Astrocyte of the hippocampus (primary cell): ENCODE measurements at regions not wholly inside any gene's neighbourhood (a gene's known extent, or its start where the extent isn't known, plus 50 kb on each side); places are given as distances from the start of the nearest gene placed in this dataset.
A peak's percentile ranks its signal among the peaks of the same experiment; 100 is the strongest.
"Not testable (repeated sequence)": the region's sequence is repeated elsewhere in the genome, so short reads cannot be mapped to it uniquely, and the experiment has no call there.

ENCODE experiments used
- DNase-seq: peaks from one replicate; pipeline ENCODE4 v3.0.0; 2011; ENCODE audit warnings: low read depth, low spot score

DNA sequence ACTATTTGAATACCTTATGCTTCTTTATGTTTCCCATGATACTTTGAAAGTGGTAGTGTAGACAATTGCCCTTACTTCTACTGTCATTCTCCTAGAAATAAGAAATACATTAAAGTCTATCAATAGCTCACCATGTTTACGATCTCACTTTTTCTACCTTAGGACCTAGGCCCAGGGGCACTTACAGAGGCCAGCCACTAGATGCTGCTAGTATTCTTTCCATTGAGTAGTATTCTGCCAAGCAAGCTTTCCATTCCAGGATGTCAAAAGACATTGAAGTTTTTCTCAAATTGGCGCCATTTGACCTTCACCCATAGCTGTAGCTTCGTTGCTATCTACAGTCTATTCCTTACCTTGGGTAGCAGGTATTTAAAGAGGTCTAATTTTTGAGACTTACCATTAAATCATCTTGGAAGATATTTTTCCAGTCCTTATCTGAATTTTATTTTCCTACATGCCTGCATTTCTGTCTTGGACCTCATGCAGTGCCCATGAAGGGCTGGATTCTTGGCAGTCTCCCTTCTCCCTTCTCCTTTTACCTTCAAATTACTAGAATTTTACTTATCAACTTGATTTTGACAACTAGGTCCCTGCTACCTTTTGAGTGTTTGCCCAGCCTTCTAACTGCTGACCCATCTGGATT lies 246.0 kb upstream of the NUDT12 start:
- DNase-seq = peak; percentile 79

DNA sequence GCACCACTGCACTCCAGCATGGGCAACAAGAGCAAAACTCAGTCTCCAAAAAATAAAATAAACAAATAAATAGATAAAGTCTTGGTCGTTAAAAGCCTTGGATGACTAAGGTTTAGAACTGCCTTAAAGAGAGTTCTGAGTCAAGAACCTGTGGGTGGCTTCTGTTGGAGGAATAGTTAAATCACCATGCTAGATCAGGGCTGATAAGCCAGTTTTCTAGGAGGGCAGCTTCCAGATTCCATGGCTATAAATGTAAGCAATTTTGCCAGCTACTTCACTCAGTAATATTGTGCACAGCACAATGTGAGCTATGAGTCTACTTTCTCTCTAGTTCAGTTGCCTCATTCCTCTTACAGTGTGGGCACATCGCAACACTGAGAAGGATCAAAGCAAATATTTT lies 242.1 kb upstream of the NUDT12 start:
- no peak for DNase-seq

DNA sequence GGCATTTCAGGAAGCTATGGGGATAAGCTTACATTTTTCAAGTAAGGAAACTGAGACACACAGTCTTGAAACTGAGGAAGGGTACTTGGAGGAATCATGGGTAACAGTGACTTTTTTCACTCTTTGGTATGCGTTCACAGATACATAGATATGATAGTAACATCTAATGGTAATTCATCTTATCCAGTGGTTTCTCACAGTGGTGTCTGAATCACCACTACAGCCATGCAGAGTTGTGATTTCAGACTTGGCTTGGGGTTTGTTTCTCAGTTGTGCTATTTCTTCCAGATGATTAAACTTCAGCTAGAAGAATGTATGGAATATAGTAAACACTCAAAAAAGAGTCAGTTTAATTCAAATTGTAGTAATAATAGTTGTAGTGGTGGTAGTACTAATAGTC lies 239.1 kb upstream of the NUDT12 start:
- peak; percentile 57 for DNase-seq

DNA sequence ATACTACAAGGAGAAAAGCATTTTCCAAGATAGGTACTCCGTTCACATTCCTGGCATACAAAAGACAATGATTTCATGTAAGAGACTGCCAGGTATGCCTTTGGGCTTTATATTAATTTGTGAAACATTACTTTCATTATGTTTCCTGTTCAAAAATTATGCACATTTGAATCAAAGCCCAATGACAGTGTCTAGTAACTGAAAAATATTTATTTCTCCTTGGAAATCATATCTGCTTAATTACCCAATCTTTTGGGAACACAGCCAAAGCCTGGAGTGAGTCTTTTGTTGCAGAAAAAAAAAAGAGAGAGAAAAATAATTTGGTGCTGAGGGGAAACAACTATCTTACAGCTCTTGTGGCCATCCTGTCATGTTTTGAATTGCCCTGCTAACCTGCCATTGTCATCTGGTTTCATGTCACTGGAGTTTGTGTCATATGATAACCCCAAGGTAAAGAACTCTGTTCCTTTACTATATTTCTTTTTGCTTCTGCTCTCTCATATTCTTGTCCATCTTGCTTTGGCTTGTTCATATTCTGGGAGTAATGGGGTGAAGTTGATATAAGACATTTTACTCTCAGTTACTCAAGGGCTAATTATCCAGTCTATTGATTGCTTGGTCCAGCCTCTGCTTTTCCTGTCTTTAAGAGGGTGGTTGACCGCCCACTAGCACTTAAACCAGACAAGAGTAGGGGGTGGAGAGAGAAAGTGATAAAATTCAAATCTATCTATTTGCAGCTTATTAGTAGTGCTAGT lies 238.3 kb upstream of the NUDT12 start:
- DNase-seq = peak; percentile 32

DNA sequence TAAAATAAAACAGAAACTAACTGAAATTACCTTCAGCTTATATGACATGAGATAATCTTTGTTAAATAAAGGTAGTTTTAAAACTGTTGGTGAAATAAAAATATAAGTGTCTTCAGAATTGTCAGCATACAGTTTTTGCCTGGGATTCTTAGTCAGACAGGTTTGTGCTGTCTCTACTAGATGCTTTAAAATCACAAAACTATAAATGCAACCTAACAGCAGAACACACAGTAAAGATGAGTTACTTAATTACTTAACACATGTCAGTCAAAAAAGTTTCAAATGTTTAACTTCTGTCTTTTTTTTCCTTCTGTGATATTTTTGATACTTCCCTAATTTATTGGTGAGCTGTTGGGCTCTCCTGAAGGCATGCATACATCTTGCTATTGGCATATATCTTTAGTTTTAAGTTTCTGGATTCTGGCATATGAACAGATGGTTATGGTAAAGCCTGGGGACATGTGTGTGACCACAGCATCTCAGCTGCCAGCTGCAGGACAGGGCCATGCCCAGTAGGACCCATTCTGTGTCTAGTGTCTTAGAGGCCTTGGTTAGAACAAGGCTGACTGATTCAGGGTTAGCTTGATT lies 231.1 kb upstream of the NUDT12 start:
- no peak for DNase-seq

DNA sequence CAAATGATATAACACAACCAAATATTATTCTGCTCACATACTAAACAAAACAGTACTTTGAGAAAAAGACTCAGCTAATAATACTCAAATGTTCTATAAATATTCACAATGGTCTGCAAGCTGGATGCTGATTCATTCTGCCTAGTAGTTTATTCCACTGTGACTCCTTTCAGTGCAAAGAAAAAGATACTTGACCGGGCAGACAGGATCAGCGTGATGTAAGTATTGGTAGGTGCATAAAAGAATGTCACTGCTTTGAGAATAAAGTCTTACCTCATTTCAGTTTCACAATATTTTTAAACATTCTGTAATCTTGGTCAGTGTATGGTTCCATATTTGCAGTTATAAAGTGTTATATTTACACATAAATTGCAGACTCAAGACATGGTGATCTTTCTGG lies 223.0 kb upstream of the NUDT12 start:
- DNase-seq = peak; percentile 32

DNA sequence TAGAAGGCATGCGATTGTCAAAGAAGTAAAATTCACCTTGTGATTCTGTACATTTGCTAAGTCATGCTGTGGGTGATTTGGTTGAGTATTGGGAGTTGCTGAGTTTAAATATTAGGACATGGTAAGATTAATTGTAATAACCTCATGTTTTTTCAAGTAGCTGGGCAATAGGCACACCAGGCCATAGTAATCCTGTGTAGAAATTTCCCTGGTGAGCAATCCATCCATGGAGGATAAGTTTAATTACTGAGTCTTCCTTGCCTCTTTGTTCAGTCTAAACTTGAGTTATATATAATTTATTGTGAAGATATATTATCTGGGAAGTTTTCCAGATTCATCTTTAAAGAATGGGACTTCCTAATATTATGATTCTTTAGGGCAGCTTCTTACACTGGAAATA lies 221.1 kb upstream of the NUDT12 start:
- no peak for DNase-seq

DNA sequence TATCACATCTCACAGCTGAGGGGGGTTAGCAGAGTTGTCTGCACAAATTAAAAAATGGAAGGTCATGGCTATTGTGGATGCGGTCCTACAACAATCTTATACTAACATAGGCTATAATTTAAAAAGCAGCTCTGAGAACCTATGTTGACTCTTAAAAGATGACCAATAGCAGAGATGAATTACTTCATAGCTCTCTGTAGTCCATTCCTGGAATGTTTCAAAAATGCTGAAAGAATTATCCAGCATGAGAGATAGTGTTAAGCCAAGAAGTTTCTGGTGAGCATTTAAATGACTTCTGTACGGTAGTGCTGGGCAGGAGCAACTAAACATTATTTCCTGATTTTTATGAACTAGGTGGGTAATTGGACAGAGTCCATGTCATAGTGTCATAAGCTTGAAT lies 218.2 kb upstream of the NUDT12 start:
- no peak for DNase-seq

DNA sequence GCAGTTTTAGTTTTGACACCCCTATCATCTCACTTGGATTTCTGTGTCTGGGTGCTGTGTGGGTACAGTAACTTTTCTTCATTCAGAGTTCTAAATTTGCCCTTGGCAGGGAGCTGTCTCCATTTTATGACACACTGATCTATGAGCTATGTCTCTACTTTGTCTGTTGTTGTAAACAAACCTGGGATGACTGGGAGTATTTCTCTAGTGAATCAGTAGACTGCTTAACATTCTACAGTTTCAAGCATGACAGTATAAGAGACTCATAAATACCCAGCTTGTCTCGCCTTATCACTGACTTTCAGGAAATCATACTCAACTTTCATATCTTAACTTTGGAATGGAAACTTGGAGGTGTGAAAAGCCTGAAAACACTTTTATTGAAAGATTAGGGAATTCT lies 212.1 kb upstream of the NUDT12 start:
- peak; percentile 48 for DNase-seq

DNA sequence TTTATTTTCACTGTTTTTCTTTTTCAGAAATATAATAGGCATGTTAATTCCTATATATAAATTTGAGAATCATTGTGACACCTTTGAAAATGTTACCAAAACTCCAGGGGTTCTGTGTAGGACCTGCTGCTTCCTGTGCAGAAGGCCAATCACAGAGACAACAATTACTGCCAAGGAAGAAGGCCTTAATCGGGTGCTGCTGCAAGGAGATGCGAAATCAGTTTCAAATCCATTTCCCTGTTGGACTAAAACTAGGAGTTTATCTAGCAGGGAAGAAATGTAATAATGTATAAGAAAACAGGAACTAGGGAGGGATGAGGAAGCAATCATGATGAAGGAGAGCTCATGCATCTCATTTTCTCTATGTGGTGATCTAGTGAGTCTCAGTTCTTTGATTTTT lies 209.7 kb upstream of the NUDT12 start:
- no peak for DNase-seq

DNA sequence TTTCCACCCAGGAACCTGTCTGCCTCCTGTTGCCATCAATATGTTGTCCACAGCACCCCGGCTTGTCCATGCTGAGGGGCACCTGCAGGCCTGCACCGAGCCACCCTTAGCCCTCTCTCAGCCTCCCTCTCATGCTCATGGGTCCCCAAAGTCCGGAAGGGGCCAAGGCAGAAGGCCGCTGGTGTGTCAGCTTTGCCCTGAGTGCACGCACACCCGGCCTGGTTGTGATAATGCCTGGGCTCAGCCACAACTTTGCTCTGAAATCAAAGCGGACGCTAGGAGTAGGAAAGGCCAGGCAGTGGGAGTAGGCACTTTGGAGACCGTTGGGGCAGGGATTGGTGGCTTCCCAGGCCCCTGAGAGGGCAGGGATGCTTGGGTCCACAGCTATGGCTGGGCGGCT lies 201.8 kb upstream of the NUDT12 start:
- DNase-seq = no peak

DNA sequence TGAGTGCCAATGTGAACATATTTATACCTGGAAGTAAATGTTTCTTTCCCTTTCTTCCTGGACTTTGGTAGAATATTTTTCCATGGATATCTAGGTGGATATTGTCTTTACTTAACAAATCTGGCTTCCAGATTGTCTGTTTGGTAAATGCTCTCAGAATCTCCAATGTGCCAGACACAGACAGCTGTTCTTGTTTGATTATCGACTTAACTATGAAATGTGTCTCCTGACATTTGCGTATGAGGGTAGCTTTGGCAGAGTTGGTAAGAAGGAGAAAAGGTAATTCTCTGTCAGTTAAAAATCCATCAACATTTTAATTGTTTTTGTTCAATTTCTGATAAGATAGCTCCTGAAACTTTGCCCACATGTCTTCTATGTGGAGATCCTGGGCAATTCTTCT lies 196.4 kb upstream of the NUDT12 start:
- DNase-seq = no peak

DNA sequence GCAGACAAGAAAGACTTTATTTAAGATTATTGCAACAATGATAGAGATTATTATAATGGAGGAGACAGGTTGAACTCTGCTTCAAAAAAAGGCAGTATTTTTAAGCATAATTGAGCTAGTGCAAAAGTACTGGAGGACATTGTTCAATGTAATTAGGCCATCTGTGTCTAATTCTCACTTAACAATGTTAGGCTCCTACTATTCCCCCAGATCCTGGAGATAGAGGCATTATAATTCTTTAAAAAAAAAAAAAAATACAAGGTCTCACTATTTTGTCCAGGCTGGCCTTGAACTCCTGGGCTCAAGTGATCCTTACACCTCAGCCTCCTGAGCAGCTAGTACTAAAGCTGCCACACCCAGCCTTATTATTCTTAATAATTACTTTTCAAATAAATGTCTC lies 193.4 kb upstream of the NUDT12 start:
- no peak for DNase-seq

DNA sequence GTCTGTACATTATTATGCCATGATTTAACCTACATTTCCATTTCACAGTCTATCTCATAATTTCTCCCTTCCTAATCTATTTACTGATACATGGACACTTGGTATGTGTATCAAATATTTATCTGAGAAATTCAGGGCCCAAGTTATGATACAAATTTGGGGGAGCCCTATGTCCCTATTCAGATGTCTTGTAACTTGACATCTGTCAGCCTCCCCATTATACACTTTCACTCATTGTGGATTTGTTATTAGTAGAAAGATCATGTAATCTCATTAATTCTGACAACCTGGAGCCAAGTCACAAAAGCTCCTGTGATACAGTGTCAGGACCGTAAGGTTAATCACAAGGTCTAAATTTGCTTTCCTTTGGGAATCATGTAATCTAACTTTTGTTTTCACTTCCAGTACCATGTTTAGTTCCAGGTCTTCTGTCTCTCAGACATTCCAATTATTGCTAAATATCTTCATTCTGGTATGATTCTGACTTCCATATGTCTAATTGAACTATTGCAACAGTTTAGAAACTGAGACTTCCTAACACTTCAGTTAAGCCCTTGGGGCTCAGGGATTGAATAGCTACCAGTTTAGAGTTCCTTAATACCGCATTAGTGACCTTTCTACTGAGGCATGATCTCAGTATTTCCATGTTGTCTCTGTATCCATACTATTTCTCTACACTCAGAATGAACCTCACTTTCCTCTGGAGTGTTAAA lies 182.9 kb upstream of the NUDT12 start:
- DNase-seq = no peak

DNA sequence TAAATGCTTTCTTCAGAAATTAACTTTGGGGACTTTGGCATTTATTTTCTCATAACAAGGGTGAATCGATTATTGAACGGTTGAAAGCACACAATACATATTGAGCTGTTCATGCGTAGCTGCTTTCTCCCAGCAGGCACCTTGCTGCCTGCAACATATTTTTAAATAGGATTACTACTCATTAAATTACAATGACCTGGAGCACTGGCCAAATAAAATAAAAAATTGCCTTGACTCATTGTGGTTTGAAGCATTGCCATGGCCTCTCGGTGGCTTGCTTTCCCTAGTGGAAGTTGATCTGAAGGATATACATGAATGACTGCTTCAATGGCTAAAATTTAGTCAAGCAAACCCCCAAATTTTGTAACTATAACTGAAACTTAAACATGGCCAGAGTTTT lies 181.6 kb upstream of the NUDT12 start:
- peak; percentile 89 for DNase-seq

DNA sequence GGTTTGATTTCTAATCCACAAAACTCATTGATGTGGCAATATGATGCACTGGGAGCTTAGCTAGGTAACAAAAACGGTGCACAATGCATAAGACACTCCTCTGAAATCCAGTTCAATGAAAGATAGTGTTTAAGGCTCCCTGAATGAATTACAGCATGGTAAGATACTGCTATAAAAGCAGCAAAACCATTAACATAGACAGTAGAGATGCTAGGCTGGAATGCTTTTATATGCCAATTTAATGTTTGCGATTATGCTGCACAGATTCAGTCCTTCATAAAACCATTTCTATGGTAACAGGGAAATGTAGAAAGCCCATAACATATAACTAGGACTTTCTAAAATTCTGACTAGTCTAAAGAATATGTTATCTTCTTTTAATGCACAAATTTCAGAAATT lies 180.8 kb upstream of the NUDT12 start:
- DNase-seq = peak; percentile 2

DNA sequence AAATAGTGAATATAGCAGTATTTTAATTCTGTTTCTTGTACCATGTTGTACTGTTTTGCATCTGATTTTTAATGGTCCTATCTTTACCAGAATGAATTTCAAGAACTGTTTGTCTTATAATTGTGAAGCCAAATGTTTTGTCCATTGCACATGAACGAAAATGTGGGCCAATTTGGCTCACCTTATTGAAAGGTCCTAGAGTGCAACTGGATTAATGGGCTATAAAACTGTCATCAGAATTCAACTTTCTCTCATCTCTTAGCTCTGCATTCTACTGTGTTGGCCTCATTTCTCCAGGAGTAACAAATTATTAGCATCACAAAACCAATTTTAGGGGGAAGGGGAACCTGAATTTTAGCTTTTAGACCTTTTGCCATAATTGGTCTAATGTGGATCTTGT lies 179.4 kb upstream of the NUDT12 start:
- DNase-seq = no peak

DNA sequence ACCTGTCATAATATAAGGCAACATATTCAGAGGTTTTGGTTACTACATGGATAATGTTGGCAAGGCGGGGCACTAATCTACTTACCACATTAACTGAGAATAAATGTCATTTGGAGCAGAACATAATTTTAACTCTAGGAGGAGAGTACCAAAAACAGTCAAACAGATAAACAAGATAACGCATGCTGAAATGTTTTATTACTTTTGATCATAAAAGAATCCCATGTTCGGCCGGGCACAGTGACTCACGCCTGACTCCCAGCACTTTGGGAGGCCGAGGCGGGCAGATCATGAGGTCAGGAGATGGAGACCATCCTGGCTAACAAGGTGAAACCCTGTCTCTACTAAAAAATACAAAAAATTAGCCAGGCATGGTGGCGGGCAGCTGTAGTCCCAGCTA lies 173.8 kb upstream of the NUDT12 start:
- DNase-seq = not testable (repeated sequence)

DNA sequence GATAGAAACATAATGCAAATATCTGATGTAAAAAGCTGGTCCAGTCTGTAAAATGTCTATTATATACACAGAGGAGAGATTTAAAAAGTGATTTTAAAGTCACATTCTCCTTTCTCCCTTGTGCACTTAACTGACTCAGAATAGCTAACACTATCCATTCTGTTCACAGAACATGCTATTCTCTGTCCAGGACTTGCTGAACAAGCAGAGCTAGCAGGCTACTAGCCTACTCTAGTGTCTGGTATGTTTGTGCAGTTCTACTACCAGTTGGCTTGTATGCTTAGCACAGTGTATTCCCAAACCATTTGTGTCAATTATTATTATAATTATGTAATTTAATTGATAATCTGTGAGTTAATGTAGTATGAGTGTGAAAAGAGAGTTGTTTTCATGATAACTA lies 161.7 kb upstream of the NUDT12 start:
- DNase-seq = no peak

DNA sequence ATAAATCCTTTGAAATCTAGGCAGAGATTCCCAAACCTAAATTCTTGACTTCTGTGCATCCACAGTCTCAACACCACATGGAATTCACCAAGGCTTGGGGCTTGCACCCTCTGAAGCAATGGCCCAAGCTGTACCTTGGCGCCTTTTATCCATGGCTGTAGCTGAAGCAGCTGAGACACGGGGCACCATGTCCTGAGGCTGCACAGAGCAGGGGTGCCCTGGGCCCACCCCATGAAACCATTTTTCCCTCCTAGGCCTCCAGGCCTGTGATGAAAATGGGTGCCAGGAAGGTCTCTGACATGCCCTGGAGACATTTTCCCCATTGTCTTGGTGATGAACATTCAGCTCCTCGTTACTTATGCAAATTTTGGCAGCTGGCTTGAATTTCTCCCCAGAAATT lies 158.6 kb upstream of the NUDT12 start:
- DNase-seq = no peak

DNA sequence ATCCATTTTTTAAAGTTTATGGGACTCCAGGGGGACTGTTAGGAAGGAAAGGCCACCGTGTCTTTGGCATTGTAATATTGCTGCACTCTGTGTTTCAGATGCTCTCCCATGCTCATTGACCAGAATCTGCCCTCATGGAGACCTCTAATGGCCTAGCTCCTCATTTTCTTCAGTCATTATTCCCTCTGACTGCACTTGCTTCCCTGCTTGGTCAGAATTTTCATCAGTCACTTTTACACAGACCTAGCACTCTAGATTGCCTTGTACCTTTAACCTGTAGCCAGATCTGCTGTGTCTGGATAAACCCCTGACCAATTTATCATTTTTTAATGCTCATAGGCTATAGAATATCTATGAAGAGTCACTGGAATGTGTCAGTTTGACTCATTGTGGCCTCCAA lies 155.5 kb upstream of the NUDT12 start:
- DNase-seq = no peak

DNA sequence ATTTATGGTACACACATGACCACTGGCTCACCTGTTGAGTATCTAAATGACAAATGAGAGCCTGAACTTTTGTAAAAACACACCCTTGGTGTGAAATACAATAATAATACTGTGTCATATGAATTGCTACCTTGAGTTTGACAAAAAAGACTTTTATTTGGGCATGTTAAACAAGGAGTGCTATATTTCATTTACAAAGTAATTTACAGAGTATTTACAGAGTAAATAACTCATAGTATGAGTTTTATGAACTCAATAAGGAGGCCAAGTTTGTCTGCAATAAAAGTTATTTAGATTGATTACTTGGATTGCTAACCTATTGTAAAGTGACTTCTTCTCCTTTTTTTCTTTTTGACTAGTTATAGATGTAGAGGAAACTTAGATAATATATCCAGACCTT lies 146.0 kb upstream of the NUDT12 start:
- no peak for DNase-seq
